ENCODE measurements at regions not wholly inside any gene's neighbourhood (a gene's known extent, or its start where the extent isn't known, plus 50 kb on each side); places are given as distances from the start of the nearest gene placed in this dataset.

- intact Hi-C loops (cut with DNase I; ENCODE audit: low total_unique reads) = no loop called here
- Histone ChIP-seq H3K4me1 (no peaks in the 10 kb centered on the region), H3K36me3 (no peaks in the 10 kb centered on the region), H3K27ac (no peak overlapping the region), H3K4me3 (no peak overlapping the region), H3K9me3 (no peaks in the 10 kb centered on the region), H3K27me3 (no peaks in the 10 kb centered on the region)
- WGBS, 5 donors = 73 to 100% (median 89%) methylated on average over 1 of the region's 1 CpG
- no peak for DNase-seq
- TF ChIP-seq POLR2AphosphoS5 (IDR thresholded peaks at IDR 0.05) (no peak), POLR2A (IDR thresholded peaks at IDR 0.05) (no peak), EP300 (IDR thresholded peaks at IDR 0.05) (no peak)
- TF ChIP-seq, protein P1, sequence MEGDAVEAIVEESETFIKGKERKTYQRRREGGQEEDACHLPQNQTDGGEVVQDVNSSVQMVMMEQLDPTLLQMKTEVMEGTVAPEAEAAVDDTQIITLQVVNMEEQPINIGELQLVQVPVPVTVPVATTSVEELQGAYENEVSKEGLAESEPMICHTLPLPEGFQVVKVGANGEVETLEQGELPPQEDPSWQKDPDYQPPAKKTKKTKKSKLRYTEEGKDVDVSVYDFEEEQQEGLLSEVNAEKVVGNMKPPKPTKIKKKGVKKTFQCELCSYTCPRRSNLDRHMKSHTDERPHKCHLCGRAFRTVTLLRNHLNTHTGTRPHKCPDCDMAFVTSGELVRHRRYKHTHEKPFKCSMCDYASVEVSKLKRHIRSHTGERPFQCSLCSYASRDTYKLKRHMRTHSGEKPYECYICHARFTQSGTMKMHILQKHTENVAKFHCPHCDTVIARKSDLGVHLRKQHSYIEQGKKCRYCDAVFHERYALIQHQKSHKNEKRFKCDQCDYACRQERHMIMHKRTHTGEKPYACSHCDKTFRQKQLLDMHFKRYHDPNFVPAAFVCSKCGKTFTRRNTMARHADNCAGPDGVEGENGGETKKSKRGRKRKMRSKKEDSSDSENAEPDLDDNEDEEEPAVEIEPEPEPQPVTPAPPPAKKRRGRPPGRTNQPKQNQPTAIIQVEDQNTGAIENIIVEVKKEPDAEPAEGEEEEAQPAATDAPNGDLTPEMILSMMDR (IDR thresholded peaks at IDR 0.05) = no peak
Measured at GRCh38 chr6:14757418-14757817, 488.5 kb upstream of the JARID2 start.

GRCh38 chr6:14758421-14759081 is 487.3 kb upstream of the JARID2 start:
- Histone ChIP-seq H3K27ac (peak overlapping the region in 1 of 5 donors; percentile 26), H3K36me3 (no peaks in the 10 kb centered on the region), H3K4me3 (no peak overlapping the region), H3K27me3 (no peaks in the 10 kb centered on the region), H3K9me3 (no peaks in the 10 kb centered on the region), H3K4me1 (peaks cover 0 to 8% (median 0%) of the 10 kb centered on the region in 4 donors)
- TF ChIP-seq EP300 (IDR thresholded peaks at IDR 0.05) = no peak
- TF ChIP-seq, protein P1 (IDR thresholded peaks at IDR 0.05) = no peak
- no peak for TF ChIP-seq POLR2AphosphoS5 (IDR thresholded peaks at IDR 0.05)
- no peak for TF ChIP-seq POLR2A (IDR thresholded peaks at IDR 0.05)
- 48 to 78% (median 58%) methylated on average over 8 of the region's 8 CpGs for WGBS, 5 donors
- DNase-seq = peak in 1 of 2 donors; percentile 41
- intact Hi-C loops (cut with DNase I; ENCODE audit: low total_unique reads) = no loop called here

- H3K9me3 ChIP-seq = no peaks in the 10 kb centered on the region
- 73 to 79% (median 78%) methylated on average over 4 of the region's 4 CpGs for WGBS, 5 donors
- intact Hi-C loops (cut with DNase I; ENCODE audit: low total_unique reads) = no loop called here
- peaks cover 0 to 8% (median 0%) of the 10 kb centered on the region in 4 donors for H3K4me1 ChIP-seq
- H3K36me3 ChIP-seq = no peaks in the 10 kb centered on the region
- no peak for DNase-seq
- H3K27ac ChIP-seq = no peak overlapping the region
- no peak overlapping the region for H3K4me3 ChIP-seq
- no peaks in the 10 kb centered on the region for H3K27me3 ChIP-seq
- TF ChIP-seq, protein P1 (IDR thresholded peaks at IDR 0.05) = no peak
- no peak for TF ChIP-seq POLR2A (IDR thresholded peaks at IDR 0.05)
- no peak for TF ChIP-seq EP300 (IDR thresholded peaks at IDR 0.05)
- TF ChIP-seq POLR2AphosphoS5 (IDR thresholded peaks at IDR 0.05) = no peak
Measured at GRCh38 chr6:14759976-14760672, 485.7 kb upstream of the JARID2 start.

- no peak overlapping the region for H3K4me3 ChIP-seq
- WGBS, 5 donors = 76 to 83% (median 79%) methylated on average over 6 to 8 of the region's 8 CpGs
- intact Hi-C loops (cut with DNase I; ENCODE audit: low total_unique reads) = no loop called here
- no peaks in the 10 kb centered on the region for H3K9me3 ChIP-seq
- peaks cover 0 to 8% (median 0%) of the 10 kb centered on the region in 4 donors for H3K4me1 ChIP-seq
- no peak for DNase-seq
- H3K36me3 ChIP-seq = no peaks in the 10 kb centered on the region
- no peak overlapping the region for H3K27ac ChIP-seq
- H3K27me3 ChIP-seq = no peaks in the 10 kb centered on the region
- TF ChIP-seq POLR2AphosphoS5 (IDR thresholded peaks at IDR 0.05) = no peak
- no peak for TF ChIP-seq EP300 (IDR thresholded peaks at IDR 0.05)
- no peak for TF ChIP-seq POLR2A (IDR thresholded peaks at IDR 0.05)
- TF ChIP-seq, protein P1 (IDR thresholded peaks at IDR 0.05) = no peak
Measured at GRCh38 chr6:14762077-14762476, 483.8 kb upstream of the JARID2 start.
